Inferior parietal cortex (tissue), 1 donor: ENCODE measurements at regions not wholly inside any gene's neighbourhood (a gene's known extent, or its start where the extent isn't known, plus 50 kb on each side); places are given as distances from the start of the nearest gene placed in this dataset.

ENCODE experiments used
- DNase-seq: peaks from one replicate; pipeline ENCODE4 v3.0.0-alpha.2; 2016; ENCODE audit errors: extremely low spot score

- DNase-seq: no peak
Measured at GRCh38 chr5:13477118-13477737, 467.3 kb downstream of the DNAH5 start.

GRCh38 chr5:13472842-13473241 is 471.6 kb downstream of the DNAH5 start:
- no peak for DNase-seq

- DNase-seq: no peak
Measured at GRCh38 chr5:13470975-13471374, 473.5 kb downstream of the DNAH5 start.

- no peak for DNase-seq
Measured at GRCh38 chr5:13470263-13470662, 474.2 kb downstream of the DNAH5 start.

DNA sequence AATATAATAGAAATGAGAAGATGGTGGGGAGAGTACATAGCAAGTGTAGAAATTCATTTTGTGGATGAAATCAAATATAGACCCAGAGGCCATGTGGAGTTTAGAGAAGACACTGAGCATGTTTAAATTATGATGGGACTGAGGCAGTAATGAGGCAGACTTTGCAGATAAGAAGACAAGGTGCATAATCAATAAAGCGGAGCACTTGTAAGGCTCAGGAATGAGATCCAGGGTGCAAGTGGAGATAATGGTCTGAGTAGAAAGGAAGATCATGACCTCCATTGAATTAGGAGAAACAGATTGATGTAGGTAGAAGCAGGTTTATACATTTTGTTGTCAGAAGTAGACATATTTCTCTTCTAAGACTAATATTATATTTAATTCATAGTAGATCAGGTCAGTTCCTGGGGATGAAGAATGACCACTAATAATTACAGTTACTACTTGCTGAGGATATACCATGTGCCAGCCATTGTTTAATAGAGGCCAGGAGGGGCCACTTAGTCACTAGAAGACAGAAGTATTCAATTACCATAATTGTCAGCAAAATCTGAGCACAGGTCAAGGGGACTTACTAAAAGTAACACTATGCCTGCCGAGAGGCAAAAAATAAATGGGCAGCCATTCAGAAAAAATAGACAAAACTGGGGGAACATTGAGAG is 479.8 kb downstream of the DNAH5 start:
- DNase-seq: no peak

GRCh38 chr5:13460587-13460986 is 483.9 kb downstream of the DNAH5 start:
- DNase-seq: no peak

- no peak for DNase-seq
Measured at GRCh38 chr5:13454050-13454449, 490.4 kb downstream of the DNAH5 start.

GRCh38 chr5:13448843-13449242 is 495.6 kb downstream of the DNAH5 start:
- DNase-seq: no peak

DNA sequence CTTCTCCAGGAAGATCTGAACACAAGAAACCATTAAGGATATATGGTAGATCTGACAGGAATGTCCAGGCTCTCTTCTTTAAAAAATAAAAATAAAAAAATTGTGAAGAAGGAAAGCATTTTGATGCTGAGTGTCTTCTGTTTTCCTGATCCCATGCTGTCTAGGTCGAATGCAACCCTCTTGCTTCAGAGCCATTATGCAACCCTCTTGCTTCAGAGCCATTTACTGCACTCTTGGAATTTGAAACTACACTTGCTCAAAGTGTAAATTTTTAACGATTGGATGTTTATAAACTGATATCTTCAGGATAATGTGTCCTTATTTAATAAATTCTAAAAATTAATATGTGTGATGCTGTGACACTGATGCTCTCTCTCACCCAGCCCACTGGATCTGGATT is 505.1 kb downstream of the DNAH5 start:
- DNase-seq: no peak

GRCh38 chr5:13427827-13428557 is 516.5 kb downstream of the DNAH5 start:
- DNase-seq: no peak

- no peak for DNase-seq
Measured at GRCh38 chr5:13412040-13412595, 532.4 kb downstream of the DNAH5 start.

GRCh38 chr5:13408616-13409015 is 535.9 kb downstream of the DNAH5 start:
- no peak for DNase-seq

GRCh38 chr5:13403351-13403750 is 541.1 kb downstream of the DNAH5 start:
- DNase-seq: no peak

GRCh38 chr5:13385066-13385465 is 559.4 kb downstream of the DNAH5 start:
- no peak for DNase-seq

DNA sequence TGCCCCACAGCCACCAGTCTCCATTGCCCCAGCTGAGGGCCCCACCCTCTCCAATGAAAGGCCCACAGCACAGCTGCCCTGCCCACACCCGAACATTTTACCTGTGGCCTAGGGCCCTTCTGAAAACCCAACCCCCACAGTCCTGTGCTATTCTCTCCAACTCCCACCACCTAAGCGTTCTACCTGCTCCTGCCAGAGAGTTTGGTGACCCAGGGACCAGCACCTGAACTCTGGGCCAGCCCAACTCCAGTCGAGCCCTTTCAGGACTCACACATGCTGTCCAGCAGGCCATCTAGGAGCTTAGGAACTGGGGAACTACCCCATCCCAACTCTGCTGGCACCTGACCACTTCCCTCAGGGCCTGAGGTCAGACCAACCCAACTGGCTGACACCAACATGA is 562.3 kb downstream of the DNAH5 start:
- no peak for DNase-seq

GRCh38 chr5:13378091-13378490 is 566.4 kb downstream of the DNAH5 start:
- no peak for DNase-seq

- no peak for DNase-seq
Measured at GRCh38 chr5:13359344-13359743, 585.1 kb downstream of the DNAH5 start.

DNA sequence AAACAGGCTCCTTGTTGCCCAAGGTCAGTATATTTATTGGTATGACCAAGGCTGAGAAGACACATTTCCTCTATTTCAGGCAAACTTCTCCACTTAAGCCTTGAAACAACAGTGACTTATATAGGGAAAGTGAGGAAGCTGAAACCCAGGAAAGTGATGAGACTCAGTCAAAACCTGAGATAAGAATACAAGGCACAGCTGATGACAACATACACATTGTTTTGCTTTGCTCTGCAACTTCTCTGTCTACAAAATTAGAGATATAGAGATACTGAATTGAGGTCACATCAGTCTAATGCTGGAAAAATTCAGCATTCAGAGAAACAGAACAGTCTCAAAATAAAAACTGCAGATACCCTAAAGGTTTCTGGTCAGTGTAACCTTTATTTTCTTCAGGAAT is 586.1 kb downstream of the DNAH5 start:
- DNase-seq: no peak

GRCh38 chr5:13357929-13358328 is 586.6 kb downstream of the DNAH5 start:
- DNase-seq: no peak

GRCh38 chr5:13356226-13356625 is 588.3 kb downstream of the DNAH5 start:
- DNase-seq: no peak

GRCh38 chr5:13354611-13355010 is 589.9 kb downstream of the DNAH5 start:
- no peak for DNase-seq

DNA sequence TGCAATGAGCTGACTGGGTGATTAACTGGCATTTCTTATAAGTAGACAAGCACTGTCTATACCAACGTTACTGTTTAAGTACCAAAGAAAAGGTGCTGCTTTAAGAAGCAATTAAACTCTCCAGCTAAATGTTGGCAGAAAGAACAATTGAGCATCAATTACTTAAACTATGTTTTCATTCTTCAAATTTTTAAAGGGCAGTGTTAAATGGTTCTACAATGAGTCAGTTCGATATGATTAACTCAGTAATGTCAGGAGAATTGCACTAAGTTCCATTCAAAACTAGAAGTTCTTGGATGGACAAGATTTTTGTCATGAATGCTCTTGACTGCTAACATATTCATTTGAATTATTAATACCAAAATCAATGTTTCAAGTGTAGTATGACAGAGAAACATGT is 593.7 kb downstream of the DNAH5 start:
- DNase-seq: no peak

DNA sequence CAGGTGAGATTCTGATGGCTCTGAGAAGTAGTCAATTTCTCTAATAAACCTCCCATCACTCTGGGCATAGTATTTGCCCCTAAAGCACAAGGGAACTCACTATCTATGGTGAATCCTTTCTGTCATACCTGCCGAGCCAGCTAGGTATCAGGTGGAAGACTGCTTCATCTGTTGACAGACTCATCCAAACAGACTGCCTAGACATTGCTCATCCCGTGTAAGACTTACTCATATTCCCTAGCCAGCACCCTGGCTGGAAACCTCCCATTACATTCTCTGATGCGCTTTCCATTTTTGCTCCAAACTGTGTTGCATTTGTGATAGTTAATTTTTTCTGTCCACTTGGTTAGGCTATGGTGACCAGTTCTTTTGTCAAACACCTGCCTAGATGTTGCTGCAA is 595.9 kb downstream of the DNAH5 start:
- no peak for DNase-seq
